ENCODE measurements at regions not wholly inside any gene's neighbourhood (a gene's known extent, or its start where the extent isn't known, plus 50 kb on each side); places are given as distances from the start of the nearest gene placed in this dataset.
"Not testable (repeated sequence)": the region's sequence is repeated elsewhere in the genome, so short reads cannot be mapped to it uniquely, and the experiment has no call there.

- peak; percentile 10 for DNase-seq (ENCODE audit: low spot score)
Observed at GRCh38 chr18:34352385-34353163, 127.9 kb upstream of the NOL4 start.

GRCh38 chr18:34354351-34354750 lies 129.6 kb upstream of the NOL4 start:
- no peak for DNase-seq (ENCODE audit: low spot score)

- no peak for DNase-seq (ENCODE audit: low spot score)
Observed at GRCh38 chr18:34357944-34358580, 133.3 kb upstream of the NOL4 start.

- DNase-seq (ENCODE audit: low spot score) = no peak
Observed at GRCh38 chr18:34358923-34359322, 134.2 kb upstream of the NOL4 start.

- DNase-seq (ENCODE audit: low spot score) = no peak
Observed at GRCh38 chr18:34364699-34365098, 140.0 kb upstream of the NOL4 start.

GRCh38 chr18:34370704-34371395 lies 146.1 kb upstream of the NOL4 start:
- no peak for DNase-seq (ENCODE audit: low spot score)

GRCh38 chr18:34380326-34380725 lies 155.6 kb upstream of the NOL4 start:
- no peak for DNase-seq (ENCODE audit: low spot score)

- DNase-seq (ENCODE audit: low spot score) = no peak
Observed at GRCh38 chr18:34385311-34385710, 160.6 kb upstream of the NOL4 start.

GRCh38 chr18:34386803-34387202 lies 162.1 kb upstream of the NOL4 start:
- DNase-seq (ENCODE audit: low spot score) = no peak

GRCh38 chr18:34397286-34397896 lies 172.7 kb upstream of the NOL4 start:
- DNase-seq (ENCODE audit: low spot score) = no peak

GRCh38 chr18:34399892-34400291 lies 175.2 kb upstream of the NOL4 start:
- DNase-seq (ENCODE audit: low spot score) = no peak

GRCh38 chr18:34400834-34401233 lies 176.1 kb upstream of the NOL4 start:
- no peak for DNase-seq (ENCODE audit: low spot score)

- no peak for DNase-seq (ENCODE audit: low spot score)
Observed at GRCh38 chr18:34401775-34402174, 177.1 kb upstream of the NOL4 start.

GRCh38 chr18:34407471-34407870 lies 182.8 kb upstream of the NOL4 start:
- not testable (repeated sequence) for DNase-seq (ENCODE audit: low spot score)

GRCh38 chr18:34411952-34412351 lies 187.2 kb upstream of the NOL4 start:
- DNase-seq (ENCODE audit: low spot score) = no peak

GRCh38 chr18:34431042-34431441 lies 206.3 kb upstream of the NOL4 start:
- no peak for DNase-seq (ENCODE audit: low spot score)

GRCh38 chr18:34444622-34445021 lies 219.9 kb upstream of the NOL4 start:
- no peak for DNase-seq (ENCODE audit: low spot score)

- DNase-seq (ENCODE audit: low spot score) = no peak
Observed at GRCh38 chr18:34448662-34449061, 223.9 kb upstream of the NOL4 start.

GRCh38 chr18:34457761-34458160 lies 233.0 kb upstream of the NOL4 start:
- no peak for DNase-seq (ENCODE audit: low spot score)

- no peak for DNase-seq (ENCODE audit: low spot score)
Observed at GRCh38 chr18:34458410-34458977, 233.8 kb upstream of the NOL4 start.

- DNase-seq (ENCODE audit: low spot score) = no peak
Observed at GRCh38 chr18:34461266-34461665, 236.6 kb upstream of the NOL4 start.

- DNase-seq (ENCODE audit: low spot score) = no peak
Observed at GRCh38 chr18:34467058-34467457, 242.3 kb upstream of the NOL4 start.
